ENCODE measurements at regions not wholly inside any gene's neighbourhood (a gene's known extent, or its start where the extent isn't known, plus 50 kb on each side); places are given as distances from the start of the nearest gene placed in this dataset.

- Histone ChIP-seq H3K9ac (ENCODE audit: control insufficient read depth, insufficient read depth, low read length) (no peak overlapping the region), H3K4me1 (ENCODE audit: control insufficient read depth, insufficient read depth, low read length) (no peaks in the 10 kb centered on the region), H3K9me3 (replicated peaks; ENCODE audit: control insufficient read depth, insufficient read depth, low read length) (no peaks in the 10 kb centered on the region), H3K4me3 (no peak overlapping the region), H3K36me3 (ENCODE audit: control insufficient read depth in 2 of 2, insufficient read depth in 2 of 2, low read length in 1 of 2) (no peaks in the 10 kb centered on the region), H4K20me1 (ENCODE audit: control insufficient read depth, insufficient read depth) (no peaks in the 10 kb centered on the region), H3K79me2 (ENCODE audit: control insufficient read depth, insufficient read depth, low read length) (no peaks in the 10 kb centered on the region), H3K4me2 (ENCODE audit: control insufficient read depth, insufficient read depth) (no peak overlapping the region), H2AFZ (ENCODE audit: control insufficient read depth, low read depth, low read length) (no peak overlapping the region), H3K27me3 (replicated peaks in 1 of 2; ENCODE audit: control insufficient read depth in 2 of 2, insufficient read depth in 2 of 2, low read length in 1 of 2) (no peaks in the 10 kb centered on the region), H3K27ac (ENCODE audit: control insufficient read depth, insufficient read depth) (no peak overlapping the region)
- no TSS peak for BruUV-seq (replicated peaks)
- CTCF ChIA-PET = no interaction called here
- 58% methylated on average over 5 of the region's 5 CpGs for WGBS (ENCODE audit: insufficient coverage, insufficient replicate concordance, low lambda C conversion rate, missing lambda C conversion rate)
- DNase-seq (ENCODE audit: low read depth, low spot score) (no peak), FAIRE-seq (no peak), ATAC-seq (no peak; the same call in 2 of the 3 replicates)
- in situ Hi-C loops (cut with MboI) = no loop called here
- TF ChIP-seq PRDM15 (CRISPR knock-in tag; IDR thresholded peaks at IDR 0.05) (no peak), TBL1XR1 (IDR thresholded peaks at IDR 0.05; ENCODE audit: low read depth, low read length) (no peak), HDAC2 (IDR thresholded peaks at IDR 0.05) (no peak), SUPT20H (IDR thresholded peaks at IDR 0.05; ENCODE audit: borderline replicate concordance, control insufficient read depth, low read depth, low read length) (no peak), SREBF2 (IDR thresholded peaks at IDR 0.05; ENCODE audit: low read length) (no peak), STAT3 (IDR thresholded peaks at IDR 0.05; ENCODE audit: low read depth, low read length) (no peak), SIN3A (IDR thresholded peaks at IDR 0.05; ENCODE audit: low read depth, low read length) (no peak), ZNF687 (IDR thresholded peaks at IDR 0.05) (no peak), PAX5 (IDR thresholded peaks at IDR 0.05; ENCODE audit: borderline replicate concordance, low read depth, low read length) (no peak), IKZF2 (IDR thresholded peaks at IDR 0.05) (no peak), SUZ12 (IDR thresholded peaks at IDR 0.05; ENCODE audit: unreplicated experiment) (no peak)
- RAD21 ChIA-PET (ENCODE audit: unreplicated experiment) = no interaction called here
- POLR2A ChIA-PET = no interaction called here
- SMC1A ChIA-PET (ENCODE audit: uncharacterized antibody, unreplicated experiment) = no interaction called here
- intact Hi-C loops (cut with micrococcal nuclease; ENCODE audit: unreplicated experiment) = no loop called here
Measured at GRCh38 chrX:25068340-25068739, 52.6 kb upstream of the ARX start.
